GM18499 (cell line): ENCODE measurements at regions not wholly inside any gene's neighbourhood (a gene's known extent, or its start where the extent isn't known, plus 50 kb on each side); places are given as distances from the start of the nearest gene placed in this dataset.
A peak's percentile ranks its signal among the peaks of the same experiment; 100 is the strongest.
"Not testable (repeated sequence)": the region's sequence is repeated elsewhere in the genome, so short reads cannot be mapped to it uniquely, and the experiment has no call there.

Experiments used
- ATAC-seq: cut with Tn5 transposase; IDR thresholded peaks from one replicate; pipeline ENCODE4 v1.9.1; 2021; ENCODE audit warnings: moderate number of reproducible peaks; ENCODE audit not compliant: insufficient read depth, unreplicated experiment

DNA sequence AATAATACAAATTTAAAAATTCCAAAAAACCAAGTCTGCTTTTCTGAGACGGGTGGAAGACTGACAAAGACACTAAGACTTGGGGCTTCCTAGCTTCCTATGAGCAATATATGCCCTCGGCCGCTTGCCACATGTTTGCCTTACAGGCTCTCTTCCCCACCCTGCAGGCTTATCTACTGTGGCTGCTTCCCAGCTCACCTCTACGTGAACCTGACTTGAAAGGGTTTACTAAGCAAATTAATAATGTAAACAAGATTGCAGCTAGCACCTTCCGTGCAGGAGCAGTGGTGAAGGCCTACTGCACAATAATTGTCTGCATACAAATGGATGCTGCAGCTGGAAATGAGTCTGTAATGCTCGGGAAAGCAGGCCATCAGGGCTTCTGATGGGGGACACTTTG is 152.9 kb upstream of the DAB1 start:
- ATAC-seq = no peak

DNA sequence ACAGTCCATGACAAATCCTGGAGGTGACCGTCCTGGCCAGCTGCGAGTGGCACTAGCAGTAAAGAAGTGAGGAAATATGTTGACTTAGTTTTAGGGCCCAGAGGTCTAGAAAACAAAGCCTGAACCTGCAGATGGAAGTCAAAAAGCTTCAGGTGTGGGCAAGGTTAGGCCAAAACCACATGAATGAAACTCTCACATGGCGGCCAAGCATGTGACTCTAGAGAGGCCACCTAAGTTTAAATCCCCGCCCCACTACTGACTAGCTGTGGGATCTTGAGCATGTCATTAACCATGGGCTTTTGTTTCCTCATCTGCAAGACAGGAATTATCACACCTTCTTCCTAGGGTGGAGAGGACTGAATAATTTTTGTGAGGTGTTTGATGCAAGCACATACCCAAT is 148.2 kb upstream of the DAB1 start:
- no peak for ATAC-seq

DNA sequence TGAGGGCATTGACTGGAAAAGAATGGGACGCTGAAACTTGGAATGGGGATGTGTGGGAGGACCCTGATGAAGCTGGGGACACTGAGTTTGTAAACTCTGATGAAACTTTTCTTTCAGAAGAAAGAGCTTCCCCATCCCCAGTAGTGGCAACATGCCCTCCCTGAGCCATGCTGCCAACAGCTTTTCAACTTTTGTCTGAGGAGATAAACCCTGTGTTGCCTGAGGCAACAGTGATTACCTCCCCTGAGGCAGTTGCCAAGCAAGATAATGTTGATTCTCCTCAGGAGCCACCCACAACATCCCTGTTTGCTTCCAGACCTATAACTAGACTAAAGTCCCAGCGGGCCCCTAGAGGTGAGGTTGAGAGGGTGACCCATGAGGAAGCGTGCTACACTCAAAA is 134.2 kb upstream of the DAB1 start:
- ATAC-seq = not testable (repeated sequence)

DNA sequence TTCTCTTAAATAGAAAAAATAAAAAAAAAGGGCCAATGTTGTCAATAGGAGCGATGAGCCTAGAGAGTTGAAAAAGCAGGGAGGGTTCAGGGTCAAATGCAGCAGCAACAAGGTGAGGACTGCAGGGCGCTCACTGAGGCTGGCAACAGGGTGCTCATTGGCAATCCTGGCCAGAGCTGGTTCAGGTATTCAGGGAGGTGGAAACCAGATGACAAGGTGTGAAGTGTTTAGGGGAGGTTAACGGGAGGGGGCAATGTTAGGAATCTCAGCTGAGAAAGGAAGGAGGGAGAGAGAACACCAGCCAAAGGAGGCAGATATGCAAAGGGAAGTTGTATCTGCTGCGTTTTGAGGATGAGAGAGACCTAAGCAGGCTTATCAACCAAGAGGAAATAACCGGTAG is 129.8 kb upstream of the DAB1 start:
- no peak for ATAC-seq

DNA sequence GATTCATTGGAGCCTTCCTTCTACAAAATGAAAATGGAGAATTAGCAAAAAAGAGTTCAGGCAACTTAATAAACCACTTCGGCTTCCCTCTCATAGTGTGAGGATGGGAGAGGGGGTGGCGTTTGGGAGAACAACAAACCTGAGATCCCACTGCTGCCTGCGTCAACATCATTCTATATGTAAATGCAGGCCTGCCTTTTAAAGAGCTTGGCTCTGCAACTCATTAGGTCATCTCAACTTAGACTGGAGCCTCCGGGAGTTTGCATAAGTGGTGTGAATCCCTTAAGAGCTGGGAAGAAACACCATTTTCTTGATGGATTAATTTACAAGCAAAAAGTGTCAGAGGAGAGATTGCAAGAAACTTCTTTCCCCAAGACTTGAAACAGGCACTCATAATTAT is 127.6 kb upstream of the DAB1 start:
- no peak for ATAC-seq

DNA sequence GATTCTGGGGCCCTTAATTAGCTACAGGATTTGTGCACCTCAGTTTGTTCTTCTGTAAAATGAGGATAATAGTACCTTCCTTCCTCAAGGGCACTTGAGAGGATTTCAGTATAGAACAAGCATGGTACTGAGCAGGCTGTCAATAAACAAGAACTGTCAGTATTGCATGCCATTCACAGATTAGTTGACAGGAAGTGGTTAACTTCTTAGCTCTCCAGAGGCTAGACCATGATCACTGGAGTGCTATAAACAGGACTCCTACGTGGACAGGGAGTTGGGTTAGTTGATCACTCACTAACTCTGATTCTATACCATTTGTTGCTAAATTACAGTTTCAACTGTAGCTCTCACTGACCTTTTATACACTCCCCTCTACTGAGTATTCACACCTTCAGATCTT is 126.2 kb upstream of the DAB1 start:
- ATAC-seq = peak; percentile 50

DNA sequence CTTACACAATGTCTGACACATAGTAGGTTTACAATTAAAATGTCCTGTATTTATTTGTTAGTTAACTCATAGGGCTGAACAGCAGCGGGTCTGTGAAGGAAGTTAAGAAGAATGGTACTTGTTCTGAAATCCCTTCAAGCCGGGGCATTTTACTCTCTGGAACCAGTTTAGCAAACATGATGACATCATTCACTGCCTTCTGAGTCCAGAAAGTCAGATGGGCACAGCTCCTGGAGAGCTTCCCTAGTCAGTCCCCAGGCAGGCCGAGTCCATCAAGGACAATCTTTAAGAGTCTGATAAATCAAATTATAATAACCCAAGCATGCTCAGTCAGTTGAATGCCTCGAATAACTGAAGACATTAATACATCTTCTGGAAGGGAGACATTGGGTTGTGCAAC is 125.4 kb upstream of the DAB1 start:
- no peak for ATAC-seq

DNA sequence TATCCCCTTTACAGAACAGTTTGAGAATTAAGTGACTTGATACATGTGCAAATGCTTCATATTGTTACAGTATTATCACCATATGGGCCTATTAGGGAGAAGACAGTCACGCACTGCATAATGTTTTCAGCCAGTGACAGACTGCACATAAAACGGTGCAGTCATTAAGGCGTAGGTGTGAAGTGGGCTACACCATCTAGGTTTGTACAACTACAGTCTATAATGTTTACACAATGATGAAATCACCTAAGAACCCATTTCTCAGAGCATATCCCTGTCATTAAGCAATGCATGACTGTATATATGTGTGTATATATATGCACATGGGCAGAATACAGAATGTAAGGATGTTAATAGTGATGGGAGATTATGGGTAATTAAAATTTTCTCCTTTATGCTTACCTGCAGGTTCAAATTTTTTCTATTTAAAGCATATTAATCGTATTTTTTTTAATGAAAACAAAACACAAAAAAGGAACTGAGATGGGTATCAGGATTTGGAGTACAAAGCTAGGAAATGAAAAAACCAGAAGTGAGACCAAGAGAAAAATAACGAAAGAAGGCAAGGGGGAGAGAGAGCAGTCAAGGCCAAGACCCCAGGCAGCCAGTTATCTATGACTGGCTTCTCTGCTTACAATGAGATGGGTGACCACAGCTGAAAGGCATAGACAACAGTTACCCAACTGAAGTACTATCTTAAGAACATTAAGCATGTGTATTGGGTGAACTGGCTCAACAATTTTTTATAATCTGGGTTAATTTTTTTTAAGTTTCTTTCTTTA is 122.9 kb upstream of the DAB1 start:
- no peak for ATAC-seq

DNA sequence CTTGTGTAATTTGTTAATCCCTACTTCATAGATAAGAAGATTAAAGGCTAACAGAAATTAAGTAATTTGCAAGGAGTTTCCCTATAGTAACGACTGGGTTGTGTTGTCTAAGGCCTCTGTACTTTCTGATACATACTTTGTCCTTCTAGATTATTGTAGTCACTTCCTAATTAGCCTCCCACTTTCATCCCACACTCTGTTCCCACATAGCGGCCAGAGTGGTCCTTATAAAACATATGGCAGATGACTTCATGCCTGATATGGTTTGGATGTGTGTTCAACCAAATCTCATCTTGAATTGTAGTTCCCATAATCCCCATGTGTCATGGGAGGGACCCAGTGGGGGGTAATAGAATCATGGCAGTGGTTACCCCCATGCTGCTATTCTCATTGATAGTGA is 120.5 kb upstream of the DAB1 start:
- no peak for ATAC-seq

DNA sequence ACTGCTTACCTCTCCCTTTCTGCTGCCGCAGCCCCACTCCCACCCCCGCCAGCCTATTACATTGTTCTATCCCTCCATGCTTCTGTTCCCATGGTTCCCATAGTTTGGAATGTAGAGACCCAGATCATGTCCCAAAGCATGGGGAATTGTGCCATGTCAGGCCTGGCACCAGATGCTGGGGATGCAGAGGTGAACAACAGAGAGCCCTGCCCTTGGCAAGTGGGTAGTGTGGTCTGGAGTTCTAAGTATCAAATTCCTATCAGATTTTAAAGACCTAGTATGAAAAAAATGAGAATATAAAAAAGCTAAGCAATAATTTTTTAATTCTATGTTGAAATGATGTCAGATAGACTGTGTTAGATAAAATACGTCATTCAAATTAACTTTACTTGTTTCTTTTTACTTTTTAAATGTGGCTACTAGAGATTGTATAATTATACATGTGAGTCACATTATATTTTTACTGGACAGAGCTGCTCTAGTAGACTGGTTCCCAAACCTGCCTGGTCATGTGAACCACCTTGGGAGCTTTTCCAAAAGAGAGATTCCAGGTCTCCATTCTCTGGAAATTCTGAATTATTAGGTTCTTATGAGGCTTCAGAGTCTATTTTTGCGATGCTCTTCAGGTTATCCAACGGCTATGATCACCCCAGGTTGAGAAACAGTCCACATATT is 113.0 kb upstream of the DAB1 start:
- no peak for ATAC-seq

DNA sequence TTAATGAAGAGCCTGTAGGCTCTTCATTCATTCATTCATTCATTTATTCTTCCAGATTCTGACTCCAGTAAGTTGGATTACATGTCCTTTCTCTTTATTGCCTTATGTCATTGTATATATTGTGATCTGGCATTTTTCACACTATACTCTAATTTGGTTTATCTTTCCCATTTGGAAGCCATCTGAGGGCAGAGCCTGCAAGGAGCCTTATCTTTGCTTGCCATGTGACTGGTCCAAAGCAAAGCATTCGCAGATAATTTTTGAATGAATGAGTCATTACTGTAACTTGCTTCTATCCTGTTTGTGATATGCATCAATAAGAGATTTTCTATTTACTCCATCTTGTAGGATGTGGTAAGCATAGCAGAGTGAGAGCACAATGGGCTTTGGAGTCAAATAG is 108.4 kb upstream of the DAB1 start:
- no peak for ATAC-seq

DNA sequence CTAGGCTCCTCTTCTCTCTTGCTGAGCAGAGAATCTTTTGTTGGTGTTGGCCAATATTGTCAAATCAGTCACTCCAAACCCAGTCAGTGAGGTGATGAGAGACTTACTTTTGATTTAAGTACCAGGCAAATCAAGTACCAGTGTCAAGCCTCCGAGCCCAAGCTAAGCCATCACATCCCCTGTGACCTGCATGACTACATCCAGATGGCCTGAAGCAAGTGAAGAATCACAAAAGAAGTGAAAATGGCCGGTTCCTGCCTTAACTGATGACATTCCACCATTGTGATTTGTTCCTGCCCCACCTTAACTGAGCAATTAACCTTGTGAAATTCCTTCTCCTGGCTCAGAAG is 107.0 kb upstream of the DAB1 start:
- not testable (repeated sequence) for ATAC-seq

DNA sequence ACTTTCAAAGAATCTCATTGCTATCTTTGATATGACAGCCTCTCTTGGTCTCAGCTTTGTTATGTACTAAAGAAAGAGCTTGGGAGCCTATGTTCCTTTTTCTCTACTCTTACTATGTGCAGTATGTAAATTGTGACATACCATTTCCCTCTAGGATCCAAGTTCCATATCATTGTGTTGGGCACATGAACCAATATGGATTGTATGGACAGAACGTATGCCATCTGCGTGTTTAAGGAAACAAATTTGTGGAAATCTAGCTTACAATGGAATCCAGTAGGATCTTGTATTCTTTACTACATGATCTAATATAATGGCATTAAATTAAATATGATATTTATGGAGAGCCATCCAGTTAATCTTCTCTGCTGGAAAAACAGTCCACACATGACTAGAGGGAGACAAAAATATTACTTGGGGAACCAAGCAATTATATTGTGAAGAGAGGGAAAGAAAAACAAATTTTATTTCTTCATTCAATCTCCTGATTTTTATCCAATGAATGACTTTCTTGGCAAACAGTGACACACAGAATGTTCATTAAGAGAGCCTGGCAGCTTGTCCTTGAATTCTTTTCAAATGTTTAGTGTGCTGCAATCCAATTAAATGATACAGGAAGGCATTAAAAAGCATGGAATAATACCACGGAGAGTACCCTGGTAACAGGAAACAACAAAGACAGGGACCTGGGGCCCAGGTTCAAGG is 106.5 kb upstream of the DAB1 start:
- no peak for ATAC-seq

DNA sequence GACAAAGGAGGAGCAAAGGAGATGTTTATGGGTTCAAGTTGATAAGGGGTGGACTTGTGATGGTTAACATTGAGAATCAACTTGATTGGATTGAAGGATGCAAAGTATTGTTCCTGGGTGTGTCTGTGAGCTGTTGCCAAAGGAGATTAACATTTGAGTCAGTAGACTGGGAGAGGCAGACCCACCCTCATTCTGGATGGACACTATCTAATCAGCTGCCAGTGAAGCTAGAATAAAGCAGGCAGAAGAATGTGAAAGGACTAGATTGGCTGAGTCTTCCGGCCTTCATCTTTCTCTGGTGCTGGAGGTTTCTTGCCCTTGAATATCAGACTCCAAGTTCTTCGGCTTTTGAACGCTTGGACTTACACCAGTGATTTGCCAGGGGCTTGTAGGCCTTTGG is 98.7 kb upstream of the DAB1 start:
- no peak for ATAC-seq

DNA sequence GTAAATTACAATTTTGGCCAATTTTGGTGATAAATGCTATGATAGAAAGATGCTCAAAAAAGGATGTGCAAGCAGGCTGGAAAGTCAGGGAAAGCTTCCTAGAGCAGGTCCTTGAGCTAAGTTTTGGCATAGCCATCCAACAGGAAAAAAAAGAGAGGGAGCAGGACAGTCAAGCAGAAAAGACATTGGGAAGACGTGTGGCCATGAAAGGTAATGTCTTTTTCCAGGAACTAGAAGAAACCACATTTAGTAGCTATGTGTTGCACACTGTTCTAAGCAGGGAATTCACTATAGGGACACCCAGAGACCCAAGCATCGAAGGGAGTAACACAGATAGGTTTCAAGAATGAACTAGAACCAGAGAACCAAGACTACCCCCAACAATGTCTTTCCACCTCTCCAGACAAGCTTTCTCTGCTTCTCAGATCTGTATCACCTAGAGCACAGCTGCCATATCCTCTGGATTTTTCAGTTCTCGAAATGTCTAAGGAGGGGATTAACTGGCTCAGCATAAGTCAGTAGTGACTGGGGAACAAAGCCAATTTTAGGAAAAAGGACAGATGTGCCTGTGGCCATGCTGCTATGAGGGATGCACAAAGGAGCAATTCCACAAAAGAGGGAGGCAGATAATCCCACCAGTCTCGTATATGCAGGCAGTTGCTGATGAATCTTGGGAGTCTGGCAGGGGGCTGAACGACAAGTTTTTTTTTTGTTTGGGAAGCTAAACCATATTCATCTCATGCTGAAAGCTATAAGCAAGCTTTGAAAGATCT is 97.1 kb upstream of the DAB1 start:
- no peak for ATAC-seq

DNA sequence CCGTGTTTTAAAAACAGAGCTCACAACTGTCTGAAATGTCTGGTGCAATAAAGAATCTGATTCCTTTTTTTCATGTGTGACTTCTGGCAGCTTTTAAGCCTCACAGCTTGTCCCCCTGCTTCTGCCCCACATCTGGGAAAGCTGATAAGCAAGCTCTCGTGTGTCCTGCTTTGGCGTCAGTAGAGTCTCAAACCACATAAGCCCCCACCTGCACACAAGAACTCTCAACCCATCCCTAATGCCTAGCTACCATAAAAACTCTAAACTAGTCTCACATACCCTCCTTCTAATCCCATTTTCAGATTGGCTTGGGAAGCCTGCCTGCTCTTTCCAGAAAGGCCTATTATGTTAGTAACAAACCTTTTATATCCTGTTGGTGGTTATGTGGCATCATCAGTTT is 94.6 kb upstream of the DAB1 start:
- ATAC-seq = no peak

DNA sequence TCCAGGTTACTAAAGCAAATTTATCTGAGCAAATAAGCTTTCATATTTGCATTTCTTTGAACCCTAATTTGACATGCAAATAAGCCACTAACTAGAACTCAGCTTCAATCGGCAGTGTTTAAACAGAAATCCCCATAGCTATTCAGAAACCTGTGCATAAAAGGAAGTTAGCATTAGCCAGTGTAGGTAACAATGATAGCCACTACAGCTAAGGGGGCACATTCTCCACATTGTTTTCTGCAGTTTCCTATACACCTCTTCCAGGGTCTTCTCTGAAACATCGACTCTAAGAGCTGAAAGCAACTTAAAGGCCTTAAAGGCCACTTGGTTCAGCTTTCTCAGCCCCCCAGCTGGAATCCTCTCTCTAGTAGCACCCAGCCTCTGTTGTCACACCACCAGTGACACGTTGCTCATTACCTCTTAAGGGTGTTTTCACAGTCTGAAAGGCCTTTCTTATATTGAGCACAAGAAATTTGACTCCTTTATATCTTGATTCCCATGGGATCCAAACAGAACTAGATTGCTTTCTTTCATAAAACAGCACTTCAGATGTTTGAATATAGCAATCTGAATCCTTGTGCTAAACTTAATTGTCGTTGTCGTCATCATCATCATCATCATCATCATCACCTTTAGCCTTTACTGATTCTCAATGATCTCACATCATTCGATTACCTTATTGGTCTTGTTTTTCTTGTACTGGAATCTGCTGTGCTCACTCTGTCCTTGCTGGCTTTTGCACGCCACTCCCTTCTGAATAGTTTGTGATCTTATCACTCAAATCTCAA is 93.9 kb upstream of the DAB1 start:
- no peak for ATAC-seq

DNA sequence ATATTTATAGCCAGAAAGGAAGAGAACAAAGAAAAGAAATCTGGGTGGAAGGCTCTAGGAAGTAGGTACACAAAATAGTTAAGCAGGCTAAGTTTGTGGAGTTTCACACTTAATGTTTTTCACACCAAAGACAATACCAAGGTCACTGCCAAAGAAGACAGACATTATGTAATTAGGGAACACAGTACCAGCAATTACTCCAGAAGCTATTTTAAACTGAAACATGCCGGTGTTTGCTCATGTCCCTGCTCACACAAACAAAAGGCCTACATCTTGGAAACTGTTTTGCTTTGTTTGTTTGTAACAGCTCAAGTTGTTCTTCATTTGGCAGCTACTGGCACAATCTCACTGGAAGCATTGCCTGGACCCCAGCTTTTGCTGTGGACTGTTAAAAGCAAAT is 88.5 kb upstream of the DAB1 start:
- no peak for ATAC-seq

DNA sequence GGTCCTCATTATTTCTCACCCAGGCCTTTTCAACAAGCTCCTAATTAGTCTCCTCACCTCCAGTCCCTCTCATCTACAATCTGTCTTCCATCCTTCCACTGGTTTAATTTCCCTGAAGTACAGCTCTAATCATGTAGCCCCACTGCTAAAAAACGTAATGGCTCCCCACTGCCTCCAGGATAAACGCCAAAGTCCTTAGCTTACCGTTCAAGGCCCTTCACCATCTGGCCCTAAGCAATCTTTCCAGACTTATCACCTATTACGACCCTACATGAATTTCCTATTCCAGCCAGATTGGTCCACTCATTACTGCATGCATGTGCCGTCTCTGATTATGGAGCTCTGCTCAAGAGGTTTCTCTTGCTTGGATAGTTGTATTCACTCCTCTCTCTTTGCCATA is 83.1 kb upstream of the DAB1 start:
- no peak for ATAC-seq

DNA sequence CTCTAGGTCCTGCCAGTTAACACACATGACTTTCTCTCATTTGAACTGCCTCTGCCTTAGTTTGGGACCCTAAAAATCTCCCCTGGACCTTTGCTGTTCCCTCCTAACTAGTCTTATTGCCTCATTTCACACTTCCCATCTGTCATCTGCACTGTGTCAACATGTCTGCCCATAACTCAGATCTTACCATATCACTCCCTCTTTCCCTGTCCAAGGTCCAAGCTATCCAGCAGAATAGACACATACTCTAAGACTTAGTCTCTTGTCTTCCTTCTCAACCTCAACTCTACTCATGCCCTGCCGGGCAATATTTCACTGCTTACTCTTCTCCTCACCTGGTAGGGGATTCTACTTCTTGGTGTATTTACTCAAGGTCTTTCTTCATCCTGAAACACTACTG is 79.5 kb upstream of the DAB1 start:
- no peak for ATAC-seq
